ENCODE measurements at regions not wholly inside any gene's neighbourhood (a gene's known extent, or its start where the extent isn't known, plus 50 kb on each side); places are given as distances from the start of the nearest gene placed in this dataset.

DNA sequence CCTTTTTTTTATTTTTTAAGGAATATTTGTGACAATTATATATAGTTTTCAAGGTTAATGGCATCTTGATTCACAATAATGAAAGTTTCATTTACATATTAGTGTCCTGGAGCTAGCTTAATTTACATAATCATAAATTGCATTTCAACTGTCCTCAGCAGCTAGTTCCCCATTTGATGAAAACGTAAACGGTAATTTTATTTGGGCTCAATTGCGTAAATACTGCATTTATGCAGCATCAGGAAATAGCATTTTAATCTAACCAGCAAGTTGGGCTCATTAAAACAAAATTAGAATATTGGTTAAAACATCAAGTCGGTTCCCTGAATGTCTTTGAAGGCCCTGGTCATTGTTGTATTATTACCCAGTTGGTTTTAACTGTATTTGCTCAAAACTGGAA, 136.8 kb upstream of the CDH5 start:
- Histone ChIP-seq H3K4me2 (peak overlapping the region; percentile 69 to 97 (median 86)), H4K20me1 (no peaks in the 10 kb centered on the region), H3K36me3 (no peaks in the 10 kb centered on the region), H3K4me3 (no peak overlapping the region), H3K27me3 (no peaks in the 10 kb centered on the region), H3K27ac (peak overlapping the region; percentile 15 to 97 (median 93); a peak in 21 of 22 replicates), H3K9ac (peak overlapping the region in 10 of 11 experiments; percentile 14 to 86 (median 82); a peak in 15 of 22 replicates), H3K4me1 (peaks cover 50 to 79% (median 71%) of the 10 kb centered on the region in 10 experiments), H3K9me3 (replicated peaks in 1 of 11) (no peaks in the 10 kb centered on the region; a peak in 1 of 22 replicates)
- no peak; a peak in 1 of 22 replicates for TF ChIP-seq Cebpa-rat (IDR thresholded peaks at IDR 0.05)

DNA sequence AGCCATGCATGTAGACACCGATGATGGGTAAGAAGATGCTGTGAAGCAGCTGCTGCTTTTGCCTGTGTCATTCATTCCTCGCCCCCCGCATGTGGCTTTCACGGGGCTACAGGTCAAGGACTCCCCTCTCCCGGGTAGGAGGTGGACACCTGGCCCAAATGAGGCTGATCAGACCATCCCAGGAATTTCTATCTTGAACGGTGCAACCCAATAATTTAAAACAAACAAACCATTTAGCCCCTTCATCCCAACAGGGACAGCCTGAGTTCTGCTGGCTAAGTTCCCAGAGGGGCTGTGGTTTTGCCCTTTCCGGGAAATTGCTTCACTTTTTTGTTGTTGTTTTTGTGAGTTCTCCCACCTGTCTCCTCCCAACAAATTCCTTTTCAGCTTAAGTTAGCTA, 137.7 kb upstream of the CDH5 start:
- Histone ChIP-seq H3K4me3 (peak overlapping the region in 6 of 10 experiments; percentile 3 to 51 (median 19); a peak in 8 of 20 replicates), H3K4me2 (peak overlapping the region; percentile 69 to 97 (median 86)), H3K9ac (peak overlapping the region; percentile 12 to 86 (median 81); a peak in 20 of 22 replicates), H3K4me1 (peaks cover 59 to 88% (median 80%) of the 10 kb centered on the region in 10 experiments), H4K20me1 (no peaks in the 10 kb centered on the region), H3K36me3 (no peaks in the 10 kb centered on the region), H3K27me3 (no peaks in the 10 kb centered on the region), H3K27ac (peak overlapping the region; percentile 29 to 97 (median 93); a peak in 21 of 22 replicates), H3K9me3 (replicated peaks in 1 of 11) (no peaks in the 10 kb centered on the region; a peak in 1 of 22 replicates)
- TF ChIP-seq Cebpa-rat (IDR thresholded peaks at IDR 0.05), result peak in 9 of 11 experiments; percentile 47 to 96 (median 87); a peak in 14 of 22 replicates

DNA sequence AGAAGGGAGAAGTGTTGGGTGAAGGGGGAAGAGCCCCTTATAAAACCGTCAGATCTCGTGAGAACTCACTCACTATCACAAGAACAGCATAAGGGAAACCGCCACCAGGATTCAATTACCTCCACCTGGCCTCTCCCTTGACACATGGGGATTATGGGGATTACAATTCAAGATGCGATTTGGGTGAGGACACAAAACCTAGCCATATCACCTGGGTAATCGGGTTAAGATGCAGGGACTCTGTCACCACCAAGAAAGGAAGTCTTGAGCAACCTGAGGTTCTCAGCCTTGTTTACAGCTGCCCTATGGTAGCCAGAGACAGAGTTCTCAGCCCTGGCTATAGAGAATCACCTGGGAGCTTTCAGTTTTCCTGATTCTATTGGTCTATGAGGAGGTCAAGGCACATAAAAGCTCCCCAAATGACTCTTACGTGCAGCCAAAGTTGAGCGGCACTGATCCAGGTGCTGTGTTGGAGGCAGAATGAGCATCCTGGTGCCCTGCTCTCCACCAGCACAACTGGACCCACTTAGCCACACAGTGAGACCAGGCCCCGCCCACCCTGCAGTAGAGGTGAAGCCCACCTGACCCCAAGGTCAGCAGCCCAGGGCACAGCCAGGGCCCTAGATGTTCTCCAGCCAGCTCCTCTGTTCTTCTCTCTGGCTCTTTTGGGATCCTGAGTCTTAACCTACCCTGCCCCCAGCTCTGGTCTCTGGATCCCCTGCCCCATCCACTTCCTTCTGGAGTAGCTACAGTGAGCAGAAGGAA, 138.5 kb upstream of the CDH5 start:
- H3K9ac ChIP-seq, result peak overlapping the region; percentile 12 to 86 (median 81); a peak in 20 of 22 replicates
- peaks cover 67 to 96% (median 88%) of the 10 kb centered on the region in 10 experiments for H3K4me1 ChIP-seq
- H3K4me2 ChIP-seq, result peak overlapping the region; percentile 69 to 97 (median 86)
- H3K36me3 ChIP-seq, result no peaks in the 10 kb centered on the region
- H4K20me1 ChIP-seq, result no peaks in the 10 kb centered on the region
- H3K27me3 ChIP-seq, result no peaks in the 10 kb centered on the region
- TF ChIP-seq Cebpa-rat (IDR thresholded peaks at IDR 0.05), result no peak
- H3K27ac ChIP-seq, result peak overlapping the region; percentile 29 to 97 (median 93); a peak in 21 of 22 replicates
- no peaks in the 10 kb centered on the region; a peak in 1 of 22 replicates for H3K9me3 ChIP-seq (replicated peaks in 1 of 11)
- peak overlapping the region in 5 of 10 experiments; percentile 3 to 51 (median 33); a peak in 6 of 20 replicates for H3K4me3 ChIP-seq

DNA sequence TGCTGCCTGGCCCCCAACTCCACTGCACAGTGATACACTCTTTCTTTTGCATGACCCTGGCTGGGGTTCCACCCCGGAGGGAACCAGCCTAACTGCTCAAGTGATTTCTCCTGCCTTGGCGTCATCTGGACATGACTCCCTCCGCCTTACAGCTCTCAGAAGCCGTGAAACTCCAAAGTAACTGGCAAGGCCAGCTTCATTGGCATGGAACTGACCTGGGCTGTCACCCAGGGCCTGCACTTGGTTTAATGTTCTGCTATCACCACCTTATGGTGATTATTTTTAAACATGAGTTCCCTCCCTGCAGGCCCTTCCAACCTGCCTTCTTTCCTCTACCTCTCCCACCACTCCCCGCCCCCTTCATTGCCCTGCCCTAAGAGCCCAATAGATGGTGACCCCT, 139.7 kb upstream of the CDH5 start:
- no peaks in the 10 kb centered on the region for H4K20me1 ChIP-seq
- H3K27ac ChIP-seq, result peak overlapping the region in 10 of 11 experiments; percentile 0 to 97 (median 94); a peak in 19 of 22 replicates
- no peak overlapping the region for H3K4me3 ChIP-seq
- H3K4me1 ChIP-seq, result peaks cover 74 to 95% (median 94%) of the 10 kb centered on the region in 10 experiments
- H3K9me3 ChIP-seq (replicated peaks in 1 of 11), result no peaks in the 10 kb centered on the region; a peak in 1 of 22 replicates
- H3K9ac ChIP-seq, result peak overlapping the region in 7 of 11 experiments; percentile 68 to 86 (median 83); a peak in 8 of 22 replicates
- peak overlapping the region in 8 of 11 experiments; percentile 69 to 97 (median 88); a peak in 13 of 22 replicates for H3K4me2 ChIP-seq
- no peak for TF ChIP-seq Cebpa-rat (IDR thresholded peaks at IDR 0.05)
- no peaks in the 10 kb centered on the region for H3K27me3 ChIP-seq
- H3K36me3 ChIP-seq, result no peaks in the 10 kb centered on the region

DNA sequence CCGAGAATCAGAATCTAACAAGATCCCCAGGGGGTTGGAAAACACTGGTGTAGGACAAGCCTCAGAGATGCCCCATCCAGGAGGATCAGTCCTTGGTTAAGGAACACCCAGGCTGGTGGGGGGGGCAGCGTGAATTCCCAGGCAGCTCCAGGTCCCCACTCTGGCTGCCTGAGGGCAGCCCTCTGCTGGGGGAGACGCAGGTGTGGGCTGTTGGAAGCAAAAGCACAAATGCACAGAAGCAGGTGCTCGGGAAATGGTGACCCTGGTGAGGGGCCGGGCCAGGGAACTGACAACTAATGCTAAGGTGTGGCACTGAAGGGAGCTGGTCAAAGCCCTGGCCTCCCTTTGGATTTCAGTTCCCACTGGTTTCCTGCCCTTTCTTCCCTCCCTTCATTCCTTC, 140.8 kb upstream of the CDH5 start:
- Histone ChIP-seq H3K27me3 (no peaks in the 10 kb centered on the region), H3K4me1 (peaks cover 78 to 94% (median 92%) of the 10 kb centered on the region in 10 experiments), H4K20me1 (no peaks in the 10 kb centered on the region)

DNA sequence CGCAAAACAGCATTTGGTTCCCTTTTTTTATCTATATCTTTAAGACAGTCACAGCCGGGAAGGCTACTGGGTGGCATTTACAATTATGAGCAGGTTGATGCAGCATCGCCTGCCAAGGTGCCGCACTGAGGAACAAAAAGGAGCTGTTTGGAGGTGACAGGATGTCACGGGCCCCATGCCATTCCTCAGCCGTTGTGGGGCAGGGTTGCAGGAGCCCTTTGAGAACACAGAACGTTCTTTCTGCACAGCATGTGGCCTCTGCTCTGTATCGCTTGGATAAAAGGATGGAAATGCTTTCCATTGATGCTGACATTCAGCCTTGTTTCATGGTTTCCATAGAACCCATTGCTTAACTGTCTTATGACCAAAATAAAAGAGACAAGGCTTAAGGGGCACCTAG, 141.9 kb upstream of the CDH5 start:
- TF ChIP-seq Cebpa-rat (IDR thresholded peaks at IDR 0.05), result no peak
- Histone ChIP-seq H3K9ac (peak overlapping the region in 9 of 11 experiments; percentile 46 to 76 (median 67); a peak in 16 of 22 replicates), H3K27ac (peak overlapping the region in 10 of 11 experiments; percentile 41 to 97 (median 94); a peak in 19 of 22 replicates), H3K4me3 (peak overlapping the region in 1 of 10 experiments; percentile 5; a peak in 2 of 20 replicates), H3K27me3 (no peaks in the 10 kb centered on the region), H3K4me1 (peaks cover 76 to 94% (median 92%) of the 10 kb centered on the region in 10 experiments), H3K9me3 (replicated peaks in 1 of 11) (no peaks in the 10 kb centered on the region; a peak in 1 of 22 replicates), H3K4me2 (peak overlapping the region; percentile 66 to 97 (median 86)), H4K20me1 (no peaks in the 10 kb centered on the region), H3K36me3 (no peaks in the 10 kb centered on the region)

More for the DNA sequence above, 140.8 kb upstream of the CDH5 start:
- no peaks in the 10 kb centered on the region for H3K36me3 ChIP-seq
- no peak for TF ChIP-seq Cebpa-rat (IDR thresholded peaks at IDR 0.05)
- H3K9ac ChIP-seq, result peak overlapping the region in 6 of 11 experiments; percentile 67 to 86 (median 84); a peak in 7 of 22 replicates
- H3K4me2 ChIP-seq, result peak overlapping the region in 7 of 11 experiments; percentile 69 to 97 (median 90); a peak in 15 of 22 replicates
- no peak overlapping the region for H3K4me3 ChIP-seq
- H3K27ac ChIP-seq, result peak overlapping the region in 9 of 11 experiments; percentile 78 to 97 (median 95); a peak in 18 of 22 replicates
- no peaks in the 10 kb centered on the region; a peak in 1 of 22 replicates for H3K9me3 ChIP-seq (replicated peaks in 1 of 11)

DNA sequence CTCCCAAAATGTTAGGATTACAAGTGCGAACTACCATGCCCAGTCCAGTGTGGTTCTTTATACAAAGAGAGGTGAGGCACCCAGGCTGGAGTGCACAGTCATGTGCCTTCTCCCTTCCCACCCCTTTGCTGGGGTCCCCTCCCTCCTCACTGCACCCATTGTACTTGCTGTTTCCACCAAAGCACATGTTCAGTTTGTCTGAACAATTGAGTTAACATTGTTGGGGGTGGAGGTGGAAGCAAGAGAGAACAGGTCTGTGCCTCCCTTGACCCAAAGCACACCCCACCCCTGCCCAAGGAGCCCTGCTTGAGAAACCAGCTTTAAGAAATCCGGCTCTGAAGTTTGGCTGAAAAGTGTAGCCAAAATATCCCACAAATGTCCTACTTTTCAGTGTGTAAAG, 142.3 kb upstream of the CDH5 start:
- no peak for TF ChIP-seq Cebpa-rat (IDR thresholded peaks at IDR 0.05)
- Histone ChIP-seq H3K27me3 (no peaks in the 10 kb centered on the region), H3K4me1 (peaks cover 72 to 94% (median 92%) of the 10 kb centered on the region in 10 experiments), H3K9me3 (replicated peaks in 1 of 11) (no peaks in the 10 kb centered on the region; a peak in 1 of 22 replicates), H3K4me2 (peak overlapping the region; percentile 66 to 97 (median 86)), H4K20me1 (no peaks in the 10 kb centered on the region), H3K9ac (peak overlapping the region in 10 of 11 experiments; percentile 1 to 76 (median 67); a peak in 18 of 22 replicates), H3K4me3 (peak overlapping the region in 3 of 10 experiments; percentile 3 to 21 (median 5); a peak in 3 of 20 replicates), H3K36me3 (no peaks in the 10 kb centered on the region), H3K27ac (peak overlapping the region in 10 of 11 experiments; percentile 41 to 97 (median 94); a peak in 19 of 22 replicates)

DNA sequence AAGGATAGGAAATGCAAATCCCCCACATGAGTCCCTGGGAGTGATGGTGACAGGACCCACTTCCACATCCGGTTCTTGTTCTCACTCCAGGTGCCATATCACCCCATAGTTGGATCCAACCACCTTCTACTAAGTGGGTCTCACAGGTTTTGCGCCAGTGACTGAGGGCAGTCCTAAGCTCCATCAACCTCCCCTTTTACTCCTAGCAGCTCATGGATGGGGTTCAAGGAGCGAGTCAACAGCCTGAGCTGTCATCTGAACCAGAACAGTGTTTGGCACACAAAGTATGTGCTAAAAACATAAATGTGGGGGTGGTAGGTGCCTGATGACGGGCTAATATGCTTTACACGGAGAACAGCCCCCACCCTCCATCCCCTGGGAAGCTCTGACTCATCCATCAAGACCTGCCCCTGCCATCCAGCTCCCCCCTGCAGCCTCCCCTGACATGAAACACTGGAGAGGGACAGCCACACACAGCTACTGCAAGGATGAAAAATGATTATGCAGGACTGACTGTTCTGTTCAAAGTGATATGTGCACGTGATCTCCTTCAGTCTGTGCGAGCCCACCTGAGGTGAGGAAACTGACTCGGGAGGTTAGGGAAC, 143.2 kb upstream of the CDH5 start:
- Histone ChIP-seq H3K9me3 (replicated peaks in 1 of 11) (no peaks in the 10 kb centered on the region; a peak in 1 of 22 replicates), H3K27me3 (no peaks in the 10 kb centered on the region), H3K4me2 (peak overlapping the region; percentile 66 to 97 (median 86)), H3K4me1 (peaks cover 63 to 92% (median 88%) of the 10 kb centered on the region in 10 experiments), H3K9ac (peak overlapping the region in 10 of 11 experiments; percentile 1 to 76 (median 67); a peak in 16 of 22 replicates), H3K27ac (peak overlapping the region in 10 of 11 experiments; percentile 41 to 97 (median 94); a peak in 19 of 22 replicates), H3K36me3 (no peaks in the 10 kb centered on the region), H3K4me3 (peak overlapping the region in 5 of 10 experiments; percentile 3 to 21 (median 7); a peak in 5 of 20 replicates), H4K20me1 (no peaks in the 10 kb centered on the region)
- no peak for TF ChIP-seq Cebpa-rat (IDR thresholded peaks at IDR 0.05)

All from BLaER1 treated with 17β-estradiol and CSF1 and Interleukin-3, amounts not matched to agents 10 nM and 100 nM (cell line).